NCI-H2196 treated with DMSO at 0.1 percent for 48 hours (cell line): ENCODE measurements at regions not wholly inside any gene's neighbourhood (a gene's known extent, or its start where the extent isn't known, plus 50 kb on each side); places are given as distances from the start of the nearest gene placed in this dataset.

ENCODE experiments used
- DNase-seq: peaks from one replicate; lab custom pipeline; 2025; ENCODE audit not compliant: unreplicated experiment; lab: John Stamatoyannopoulos, UW

DNA sequence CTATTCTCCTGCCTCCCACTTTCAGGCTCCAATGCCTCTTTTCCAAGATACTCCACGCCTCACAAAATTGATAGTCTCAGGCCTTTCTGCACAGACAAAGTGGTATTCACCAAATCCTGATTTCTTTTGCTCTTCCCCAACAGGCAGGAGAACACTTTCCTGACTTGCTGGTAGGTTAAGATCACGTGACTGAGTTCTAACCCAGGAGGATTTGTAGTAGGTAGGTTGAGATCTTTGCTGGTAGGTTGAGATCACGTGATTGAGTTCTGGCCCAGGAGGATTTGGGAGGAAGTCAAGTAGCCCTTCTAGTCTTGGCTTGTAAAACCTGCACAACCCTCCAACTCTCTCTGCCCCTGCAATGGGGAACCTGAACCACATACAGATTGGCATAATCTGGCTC is 741.5 kb downstream of the TYW1 start:
- DNase-seq: no peak

DNA sequence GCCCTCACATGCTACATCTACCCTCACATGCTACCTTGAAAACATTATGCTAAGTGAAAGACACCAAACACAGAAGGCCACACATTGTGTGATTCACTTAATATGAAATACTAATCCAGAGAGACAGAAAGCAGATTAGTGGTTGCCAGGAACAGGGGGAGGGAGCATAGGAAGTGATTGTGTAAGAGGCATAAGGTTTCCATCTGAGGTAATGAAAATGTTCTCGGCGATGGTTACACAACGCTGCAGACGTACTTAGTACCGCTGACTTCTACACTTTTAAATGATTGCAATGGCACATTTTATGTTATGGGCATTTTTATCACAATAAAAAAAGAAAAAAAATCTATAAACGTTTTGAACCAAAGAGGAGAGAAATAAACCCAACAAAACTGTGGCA is 742.3 kb downstream of the TYW1 start:
- peak; percentile 28 for DNase-seq

DNA sequence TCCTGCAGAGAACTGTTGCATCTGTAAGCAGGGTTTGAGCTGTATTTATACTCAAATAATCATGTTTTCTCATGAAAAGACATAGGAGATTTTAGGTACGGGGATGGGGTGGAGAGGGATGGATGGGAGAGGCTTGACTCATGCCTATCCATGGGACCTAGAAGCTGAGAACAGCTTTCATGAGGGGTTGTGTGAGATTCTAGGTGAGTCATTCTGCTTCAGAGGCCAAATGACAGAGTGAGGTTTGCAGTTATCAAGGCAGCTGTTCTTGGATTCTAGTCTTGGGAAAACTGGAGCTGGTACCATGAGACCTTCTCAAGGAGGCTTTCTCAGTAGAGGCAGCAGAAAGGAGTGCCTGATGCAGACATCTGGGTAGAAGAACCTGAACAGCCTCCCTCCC is 746.9 kb downstream of the TYW1 start:
- no peak for DNase-seq

DNA sequence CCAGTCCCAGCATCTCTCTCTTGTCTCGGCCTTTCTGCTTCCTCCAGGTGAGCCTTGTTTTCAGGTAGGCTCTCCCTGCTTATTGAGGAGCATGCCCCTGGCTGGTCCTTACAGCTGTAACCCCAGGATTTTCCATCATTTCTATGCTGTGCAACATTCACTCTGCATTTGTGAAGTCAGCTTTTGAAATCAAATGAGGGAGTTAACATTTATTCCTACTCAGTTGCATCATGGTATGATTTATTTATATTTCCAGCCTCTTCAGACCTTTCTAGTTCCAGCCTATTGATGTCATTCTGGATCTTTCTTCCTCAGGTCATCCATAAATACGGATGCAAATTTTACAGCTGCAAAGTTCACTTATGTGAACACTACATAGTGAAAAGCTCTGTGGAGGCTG is 755.6 kb downstream of the TYW1 start:
- DNase-seq: no peak

GRCh38 chr7:67753891-67754290 is 757.3 kb downstream of the TYW1 start:
- DNase-seq: no peak

DNA sequence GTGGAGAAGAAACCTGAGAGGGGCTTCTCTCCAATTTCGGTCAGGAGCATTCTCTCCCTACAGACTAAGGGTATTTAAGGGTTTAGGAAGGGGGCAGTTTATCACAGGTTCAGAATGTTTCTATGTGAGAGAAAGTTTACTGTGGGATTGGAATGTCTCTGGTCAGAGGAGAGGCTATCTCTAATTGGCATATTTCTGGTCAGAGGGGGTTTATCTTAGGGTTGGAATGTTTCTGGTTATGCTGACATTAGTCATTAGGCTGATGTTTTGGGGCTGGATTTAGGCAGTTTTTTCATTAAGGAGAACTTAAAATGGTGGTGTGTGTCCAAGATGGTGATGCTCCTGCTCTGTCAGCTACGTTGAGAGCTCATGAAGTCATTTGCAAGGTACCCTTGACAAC is 758.0 kb downstream of the TYW1 start:
- no peak for DNase-seq

DNA sequence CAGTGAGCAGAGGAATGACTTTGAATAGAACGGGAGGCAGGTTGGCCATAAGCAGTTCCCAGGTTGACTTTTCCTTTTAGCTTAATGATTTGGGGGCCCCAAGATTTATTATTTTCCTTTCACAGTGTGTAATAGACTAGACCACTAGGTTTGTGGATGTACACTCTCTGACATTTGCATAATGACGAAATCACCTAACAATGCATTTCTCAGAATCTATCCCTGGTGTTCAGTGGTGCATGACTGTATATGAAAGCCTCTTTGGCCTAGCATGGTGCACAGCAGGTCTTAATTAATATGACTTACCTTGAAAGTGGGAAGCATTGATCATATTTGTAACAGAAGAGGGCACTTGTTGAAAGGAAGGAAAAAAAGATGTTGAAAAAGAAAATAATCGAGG is 761.9 kb downstream of the TYW1 start:
- no peak for DNase-seq

DNA sequence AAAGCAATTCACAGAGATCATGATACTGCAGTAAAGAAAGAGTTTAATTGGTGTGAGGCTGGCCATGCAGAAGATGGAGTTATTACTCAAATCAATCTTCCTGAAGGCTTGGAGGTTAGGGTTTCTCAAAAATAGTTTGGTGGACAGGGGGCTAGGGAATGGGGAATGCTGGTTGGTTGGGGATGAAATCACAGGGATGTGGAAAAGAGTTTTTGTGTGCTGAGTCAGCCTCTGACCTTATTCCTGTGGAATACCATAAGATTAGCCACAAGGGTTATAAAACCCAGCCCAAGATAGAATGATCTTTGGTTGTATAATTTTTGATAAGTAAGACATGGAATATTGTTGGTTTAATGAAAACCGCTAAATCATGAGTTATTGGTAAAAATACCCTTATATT is 764.3 kb downstream of the TYW1 start:
- DNase-seq: no peak

DNA sequence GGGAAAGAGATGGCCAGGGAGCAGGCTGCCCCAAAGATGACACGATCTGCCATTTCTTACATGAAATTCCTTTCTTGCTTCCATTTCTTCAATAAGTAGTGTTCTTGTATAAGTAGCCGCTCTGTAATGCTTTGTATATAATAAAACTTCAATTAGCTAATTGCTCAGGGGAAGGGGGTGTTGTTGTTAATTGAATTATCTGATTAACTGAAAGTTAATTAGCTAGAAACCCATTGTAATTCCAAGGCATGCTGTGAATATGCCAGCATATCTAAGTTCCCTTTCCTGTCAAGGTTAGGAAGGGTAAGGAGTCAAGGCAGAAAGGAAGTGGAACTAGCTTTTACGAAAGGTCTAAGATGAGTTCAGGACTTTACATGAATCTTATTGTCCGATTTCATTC is 765.9 kb downstream of the TYW1 start:
- no peak for DNase-seq

GRCh38 chr7:67764289-67764688 is 767.7 kb downstream of the TYW1 start:
- no peak for DNase-seq

- no peak for DNase-seq
These were observed 769.0 kb downstream of the TYW1 start for GRCh38 chr7:67765481-67766175.

DNA sequence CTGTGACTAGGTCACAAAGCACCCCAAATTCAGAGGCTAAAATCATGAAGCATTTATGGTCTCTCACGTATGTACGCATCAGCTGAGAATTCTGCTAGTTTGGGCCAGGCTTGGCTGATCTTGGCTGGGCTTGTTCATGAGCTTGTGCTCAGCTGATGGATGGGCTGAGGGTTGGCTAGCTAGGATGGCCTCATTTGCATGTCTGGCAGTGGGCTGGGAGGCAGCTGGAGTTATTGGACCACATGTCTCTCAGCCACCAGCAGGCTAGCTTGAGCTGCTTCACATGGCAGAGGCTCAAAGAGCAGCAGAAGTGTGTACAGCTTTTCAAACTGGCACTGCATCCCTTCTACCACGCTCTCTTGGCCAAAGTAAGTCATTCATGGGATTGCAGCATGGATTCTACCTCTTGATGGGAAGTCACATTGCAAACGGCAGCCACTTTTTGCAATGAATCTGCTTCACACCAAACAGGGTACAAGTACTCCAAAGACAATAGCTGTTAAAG is 770.3 kb downstream of the TYW1 start:
- no peak for DNase-seq

- DNase-seq: no peak
These were observed 775.4 kb downstream of the TYW1 start for GRCh38 chr7:67771846-67772605.

DNA sequence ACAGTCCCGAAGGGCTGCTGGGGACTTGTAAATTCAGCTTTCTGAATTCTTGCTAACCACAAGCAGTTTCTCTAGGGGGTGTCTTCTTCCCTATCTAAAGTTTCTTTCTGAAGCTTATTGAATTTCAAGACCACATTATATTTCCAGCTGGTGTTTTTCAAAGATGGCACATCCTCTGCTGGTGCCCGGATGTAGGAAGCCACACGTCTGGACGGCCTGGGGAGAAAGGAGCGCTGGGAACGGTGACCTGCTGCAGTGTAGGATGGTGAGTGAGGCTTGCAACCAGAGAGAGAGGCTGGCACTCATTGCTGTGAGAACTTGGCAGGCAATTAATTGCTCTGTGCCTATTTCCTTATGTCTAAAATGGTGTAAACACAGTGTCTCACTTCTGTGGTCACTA is 776.4 kb downstream of the TYW1 start:
- DNase-seq: no peak

DNA sequence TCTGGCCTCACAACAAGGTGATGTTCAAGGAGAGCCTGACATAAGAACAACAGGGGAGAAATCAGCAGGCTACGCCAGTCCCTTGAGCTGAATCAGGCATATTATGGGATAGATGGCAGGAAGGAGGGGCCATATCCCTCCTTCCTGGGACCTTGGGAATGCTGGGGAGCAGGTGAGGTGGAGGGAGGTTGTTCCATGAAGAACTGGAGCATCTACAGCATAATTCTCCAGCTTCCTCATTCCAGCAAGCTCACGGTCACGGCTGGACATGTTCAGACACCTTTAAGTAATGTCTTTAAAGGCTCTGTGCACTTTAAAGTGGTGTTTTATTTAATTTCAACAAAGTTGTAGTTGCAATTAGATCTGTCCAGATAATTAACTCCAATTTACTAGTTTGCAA is 780.5 kb downstream of the TYW1 start:
- DNase-seq: no peak

DNA sequence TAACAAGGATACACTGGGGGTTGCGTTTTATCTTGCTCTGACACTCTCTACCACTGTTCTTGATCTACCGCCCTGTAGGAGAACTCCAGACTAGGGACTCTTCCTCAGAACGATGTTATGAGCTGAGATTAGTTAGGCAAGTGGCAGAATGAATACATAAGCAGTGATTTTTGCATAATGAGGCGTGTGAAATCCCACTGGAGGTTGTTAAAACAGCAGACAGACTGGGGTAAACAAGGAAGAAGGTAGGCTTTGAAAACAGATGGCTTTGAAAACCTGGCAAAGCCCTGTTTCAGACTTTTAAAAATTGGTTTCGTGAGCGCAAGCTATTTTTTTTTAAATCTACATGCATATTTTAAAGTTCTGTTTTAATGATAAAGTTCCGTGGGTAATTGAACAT is 785.2 kb downstream of the TYW1 start:
- no peak for DNase-seq

- DNase-seq: no peak
These were observed 789.4 kb downstream of the TYW1 start for GRCh38 chr7:67786021-67786420.

- no peak for DNase-seq
These were observed 792.0 kb downstream of the TYW1 start for GRCh38 chr7:67788669-67789068.

- DNase-seq: no peak
These were observed 795.3 kb downstream of the TYW1 start for GRCh38 chr7:67791918-67792317.

DNA sequence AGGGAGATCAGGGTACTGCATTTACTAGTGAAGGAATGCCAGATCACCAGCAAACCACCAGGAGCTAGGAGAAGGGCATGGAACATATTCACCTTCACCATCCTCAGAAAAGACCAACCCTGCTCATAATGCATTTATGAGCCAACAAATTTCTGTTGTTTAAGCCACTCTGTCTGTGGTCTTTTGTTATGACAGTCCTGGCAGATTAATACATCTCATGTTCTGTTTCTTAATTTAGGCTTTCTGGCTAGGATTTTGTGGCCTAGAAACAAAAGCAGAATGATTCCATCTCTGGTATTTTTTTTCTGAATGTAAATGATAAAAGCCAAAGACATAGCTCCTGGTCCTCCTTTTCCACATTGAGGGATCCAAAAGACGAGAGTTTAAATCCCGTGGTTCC is 797.9 kb downstream of the TYW1 start:
- DNase-seq: no peak

DNA sequence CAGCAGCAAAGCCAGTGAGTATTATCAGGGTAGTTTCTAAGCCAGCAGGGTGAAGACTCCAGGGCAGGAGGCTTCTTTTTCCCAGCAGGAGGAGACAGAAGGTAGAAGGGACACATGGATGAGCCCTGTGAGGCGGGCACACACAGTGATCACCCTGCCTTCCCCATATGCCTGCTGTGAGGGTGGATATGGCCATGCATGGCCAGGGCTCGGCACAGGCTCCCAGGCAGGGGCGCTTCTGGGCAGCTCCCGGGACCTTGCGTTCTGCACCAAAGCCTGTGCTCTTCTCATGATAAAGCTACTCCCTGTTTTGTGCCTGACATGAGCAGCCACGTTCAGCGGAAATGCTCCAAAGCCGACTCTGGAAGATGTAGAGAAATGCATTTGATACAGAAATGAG is 807.2 kb downstream of the TYW1 start:
- no peak for DNase-seq

- no peak for DNase-seq
These were observed 809.4 kb downstream of the TYW1 start for GRCh38 chr7:67805921-67806471.
